HEK293 (cell line): ENCODE measurements at regions not wholly inside any gene's neighbourhood (a gene's known extent, or its start where the extent isn't known, plus 50 kb on each side); places are given as distances from the start of the nearest gene placed in this dataset.

Source experiments
- ZBTB8A ChIP-seq: fragments of 450-650 bp; formaldehyde crosslinking; IDR thresholded peaks from 2 replicates; pipeline ENCODE4 v1.5.1; 2016; ENCODE audit warnings: missing biosample characterization, missing genetic modification characterization
- ZNF600 ChIP-seq: fragments of 450-650 bp; formaldehyde crosslinking; IDR thresholded peaks from 2 replicates; pipeline ENCODE4 v1.5.1; 2016; ENCODE audit warnings: missing biosample characterization, missing genetic modification characterization
- ZNF677 ChIP-seq: fragments of 450-650 bp; IDR thresholded peaks from 2 replicates; pipeline ENCODE4 v1.5.0; 2018; ENCODE audit warnings: missing biosample characterization, mild to moderate bottlenecking, missing genetic modification characterization, moderate library complexity
- ZNF791 ChIP-seq: fragments of 450-650 bp; formaldehyde crosslinking; IDR thresholded peaks from 2 replicates; pipeline ENCODE4 v1.5.1; 2016; ENCODE audit warnings: missing biosample characterization, missing genetic modification characterization
- TF ChIP-seq, protein P1 (sequence below): fragments of 450-650 bp; formaldehyde crosslinking; IDR thresholded peaks from 2 replicates; pipeline ENCODE4 v1.5.1; 2016; ENCODE audit warnings: missing biosample characterization, missing genetic modification characterization
- TF ChIP-seq, protein P2 (sequence below): fragments of 450-650 bp; formaldehyde crosslinking; IDR thresholded peaks from 2 replicates; pipeline ENCODE4 v1.5.1; 2016; ENCODE audit warnings: missing biosample characterization, missing genetic modification characterization
- TF ChIP-seq, protein P3 (sequence below): fragments of 450-650 bp; formaldehyde crosslinking; IDR thresholded peaks from 2 replicates; pipeline ENCODE4 v1.5.1; 2016; ENCODE audit warnings: missing biosample characterization, missing genetic modification characterization, low read depth

- TF ChIP-seq ZNF677 (tag by site-specific recombination) (no peak), ZNF791 (tag by site-specific recombination) (no peak), ZBTB8A (tag by site-specific recombination) (no peak), ZNF600 (tag by site-specific recombination) (no peak)
- TF ChIP-seq, protein P1, sequence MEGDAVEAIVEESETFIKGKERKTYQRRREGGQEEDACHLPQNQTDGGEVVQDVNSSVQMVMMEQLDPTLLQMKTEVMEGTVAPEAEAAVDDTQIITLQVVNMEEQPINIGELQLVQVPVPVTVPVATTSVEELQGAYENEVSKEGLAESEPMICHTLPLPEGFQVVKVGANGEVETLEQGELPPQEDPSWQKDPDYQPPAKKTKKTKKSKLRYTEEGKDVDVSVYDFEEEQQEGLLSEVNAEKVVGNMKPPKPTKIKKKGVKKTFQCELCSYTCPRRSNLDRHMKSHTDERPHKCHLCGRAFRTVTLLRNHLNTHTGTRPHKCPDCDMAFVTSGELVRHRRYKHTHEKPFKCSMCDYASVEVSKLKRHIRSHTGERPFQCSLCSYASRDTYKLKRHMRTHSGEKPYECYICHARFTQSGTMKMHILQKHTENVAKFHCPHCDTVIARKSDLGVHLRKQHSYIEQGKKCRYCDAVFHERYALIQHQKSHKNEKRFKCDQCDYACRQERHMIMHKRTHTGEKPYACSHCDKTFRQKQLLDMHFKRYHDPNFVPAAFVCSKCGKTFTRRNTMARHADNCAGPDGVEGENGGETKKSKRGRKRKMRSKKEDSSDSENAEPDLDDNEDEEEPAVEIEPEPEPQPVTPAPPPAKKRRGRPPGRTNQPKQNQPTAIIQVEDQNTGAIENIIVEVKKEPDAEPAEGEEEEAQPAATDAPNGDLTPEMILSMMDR (tag by site-specific recombination), result no peak
- TF ChIP-seq, protein P2, sequence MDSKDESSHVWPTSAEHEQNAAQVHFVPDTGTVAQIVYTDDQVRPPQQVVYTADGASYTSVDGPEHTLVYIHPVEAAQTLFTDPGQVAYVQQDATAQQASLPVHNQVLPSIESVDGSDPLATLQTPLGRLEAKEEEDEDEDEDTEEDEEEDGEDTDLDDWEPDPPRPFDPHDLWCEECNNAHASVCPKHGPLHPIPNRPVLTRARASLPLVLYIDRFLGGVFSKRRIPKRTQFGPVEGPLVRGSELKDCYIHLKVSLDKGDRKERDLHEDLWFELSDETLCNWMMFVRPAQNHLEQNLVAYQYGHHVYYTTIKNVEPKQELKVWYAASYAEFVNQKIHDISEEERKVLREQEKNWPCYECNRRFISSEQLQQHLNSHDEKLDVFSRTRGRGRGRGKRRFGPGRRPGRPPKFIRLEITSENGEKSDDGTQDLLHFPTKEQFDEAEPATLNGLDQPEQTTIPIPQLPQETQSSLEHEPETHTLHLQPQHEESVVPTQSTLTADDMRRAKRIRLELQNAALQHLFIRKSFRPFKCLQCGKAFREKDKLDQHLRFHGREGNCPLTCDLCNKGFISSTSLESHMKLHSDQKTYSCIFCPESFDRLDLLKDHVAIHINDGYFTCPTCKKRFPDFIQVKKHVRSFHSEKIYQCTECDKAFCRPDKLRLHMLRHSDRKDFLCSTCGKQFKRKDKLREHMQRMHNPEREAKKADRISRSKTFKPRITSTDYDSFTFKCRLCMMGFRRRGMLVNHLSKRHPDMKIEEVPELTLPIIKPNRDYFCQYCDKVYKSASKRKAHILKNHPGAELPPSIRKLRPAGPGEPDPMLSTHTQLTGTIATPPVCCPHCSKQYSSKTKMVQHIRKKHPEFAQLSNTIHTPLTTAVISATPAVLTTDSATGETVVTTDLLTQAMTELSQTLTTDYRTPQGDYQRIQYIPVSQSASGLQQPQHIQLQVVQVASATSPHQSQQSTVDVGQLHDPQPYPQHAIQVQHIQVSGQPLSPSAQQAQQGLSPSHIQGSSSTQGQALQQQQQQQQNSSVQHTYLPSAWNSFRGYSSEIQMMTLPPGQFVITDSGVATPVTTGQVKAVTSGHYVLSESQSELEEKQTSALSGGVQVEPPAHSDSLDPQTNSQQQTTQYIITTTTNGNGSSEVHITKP (tag by site-specific recombination), result no peak
- TF ChIP-seq, protein P3, sequence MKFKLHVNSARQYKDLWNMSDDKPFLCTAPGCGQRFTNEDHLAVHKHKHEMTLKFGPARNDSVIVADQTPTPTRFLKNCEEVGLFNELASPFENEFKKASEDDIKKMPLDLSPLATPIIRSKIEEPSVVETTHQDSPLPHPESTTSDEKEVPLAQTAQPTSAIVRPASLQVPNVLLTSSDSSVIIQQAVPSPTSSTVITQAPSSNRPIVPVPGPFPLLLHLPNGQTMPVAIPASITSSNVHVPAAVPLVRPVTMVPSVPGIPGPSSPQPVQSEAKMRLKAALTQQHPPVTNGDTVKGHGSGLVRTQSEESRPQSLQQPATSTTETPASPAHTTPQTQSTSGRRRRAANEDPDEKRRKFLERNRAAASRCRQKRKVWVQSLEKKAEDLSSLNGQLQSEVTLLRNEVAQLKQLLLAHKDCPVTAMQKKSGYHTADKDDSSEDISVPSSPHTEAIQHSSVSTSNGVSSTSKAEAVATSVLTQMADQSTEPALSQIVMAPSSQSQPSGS, result no peak
Measured at GRCh38 chr11:13841393-13841792, 121.1 kb upstream of the SPON1 start.
